ENCODE measurements at regions not wholly inside any gene's neighbourhood (a gene's known extent, or its start where the extent isn't known, plus 50 kb on each side); places are given as distances from the start of the nearest gene placed in this dataset.

- Histone ChIP-seq H3K9me3 (ENCODE audit: control insufficient read depth in 1 of 2, insufficient read depth in 1 of 2, low read length in 2 of 2) (peaks cover 0 to 8% of the 10 kb centered on the region in 2 experiments), H3K4me1 (ENCODE audit: insufficient read depth, low read length) (no peaks in the 10 kb centered on the region), H3K27ac (ENCODE audit: low read depth in 1 of 2, low read length in 2 of 2) (no peak overlapping the region), H3K27me3 (ENCODE audit: control insufficient read depth in 1 of 2, insufficient read depth in 2 of 2, low read length in 2 of 2) (no peaks in the 10 kb centered on the region), H3K4me3 (ENCODE audit: low read length) (no peak overlapping the region), H3K36me3 (ENCODE audit: insufficient read depth, low read length) (no peaks in the 10 kb centered on the region)
- Mint-ChIP-seq H3K4me3 (no peak overlapping the region), H3K9me3 (peaks cover 9% of the 10 kb centered on the region), H3K27ac (no peak overlapping the region), H3K27me3 (no peaks in the 10 kb centered on the region), H3K36me3 (ENCODE audit: low read depth) (no peaks in the 10 kb centered on the region), H3K4me1 (ENCODE audit: low read depth) (no peaks in the 10 kb centered on the region)
- DNase-seq (no peak), ATAC-seq (ENCODE audit: poor library complexity) (no peak)
- CTCF ChIA-PET = no interaction called here
- POLR2A ChIA-PET = no interaction called here
- intact Hi-C loops (cut with DNase I, micrococcal nuclease) = no loop called here
- TF ChIP-seq CTCF (IDR thresholded peaks at IDR 0.05) = no peak
These were observed 338.7 kb upstream of the IGFBP7 start for GRCh38 chr4:57448901-57449300.

- H3K27ac ChIP-seq (ENCODE audit: low read depth in 1 of 2, low read length in 2 of 2) = no peak overlapping the region
- DNase-seq (no peak), ATAC-seq (ENCODE audit: poor library complexity) (no peak)
- no peaks in the 10 kb centered on the region for H3K4me1 Mint-ChIP-seq (ENCODE audit: low read depth)
- peaks cover 9% of the 10 kb centered on the region for H3K9me3 Mint-ChIP-seq
- peaks cover 0 to 6% of the 10 kb centered on the region in 2 experiments for H3K9me3 ChIP-seq (ENCODE audit: control insufficient read depth in 1 of 2, insufficient read depth in 1 of 2, low read length in 2 of 2)
- no peaks in the 10 kb centered on the region for H3K27me3 Mint-ChIP-seq
- no peaks in the 10 kb centered on the region for H3K4me1 ChIP-seq (ENCODE audit: insufficient read depth, low read length)
- CTCF ChIA-PET = no interaction called here
- H3K4me3 Mint-ChIP-seq = no peak overlapping the region
- POLR2A ChIA-PET = no interaction called here
- intact Hi-C loops (cut with DNase I, micrococcal nuclease) = no loop called here
- H3K27ac Mint-ChIP-seq = no peak overlapping the region
- H3K36me3 Mint-ChIP-seq (ENCODE audit: low read depth) = no peaks in the 10 kb centered on the region
- H3K27me3 ChIP-seq (ENCODE audit: control insufficient read depth in 1 of 2, insufficient read depth in 2 of 2, low read length in 2 of 2) = no peaks in the 10 kb centered on the region
- TF ChIP-seq CTCF (IDR thresholded peaks at IDR 0.05) = no peak
- H3K4me3 ChIP-seq (ENCODE audit: low read length) = no peak overlapping the region
- H3K36me3 ChIP-seq (ENCODE audit: insufficient read depth, low read length) = no peaks in the 10 kb centered on the region
These were observed 338.3 kb upstream of the IGFBP7 start for GRCh38 chr4:57448452-57448851.

GRCh38 chr4:57446266-57446665, 336.1 kb upstream of the IGFBP7 start:
- ATAC-seq (ENCODE audit: poor library complexity) (no peak), DNase-seq (no peak)
- no peaks in the 10 kb centered on the region for H3K36me3 Mint-ChIP-seq (ENCODE audit: low read depth)
- H3K36me3 ChIP-seq (ENCODE audit: insufficient read depth, low read length) = no peaks in the 10 kb centered on the region
- H3K27me3 ChIP-seq (ENCODE audit: control insufficient read depth in 1 of 2, insufficient read depth in 2 of 2, low read length in 2 of 2) = no peaks in the 10 kb centered on the region
- intact Hi-C loops (cut with DNase I, micrococcal nuclease) = no loop called here
- H3K9me3 ChIP-seq (ENCODE audit: control insufficient read depth in 1 of 2, insufficient read depth in 1 of 2, low read length in 2 of 2) = peaks cover 0 to 8% of the 10 kb centered on the region in 2 experiments
- H3K9me3 Mint-ChIP-seq = peaks cover 2% of the 10 kb centered on the region
- no peak for TF ChIP-seq CTCF (IDR thresholded peaks at IDR 0.05)
- H3K4me1 ChIP-seq (ENCODE audit: insufficient read depth, low read length) = no peaks in the 10 kb centered on the region
- ChIA-PET CTCF (no interaction called here), POLR2A (no interaction called here)
- H3K27ac Mint-ChIP-seq = no peak overlapping the region
- H3K4me1 Mint-ChIP-seq (ENCODE audit: low read depth) = no peaks in the 10 kb centered on the region
- no peak overlapping the region for H3K27ac ChIP-seq (ENCODE audit: low read depth in 1 of 2, low read length in 2 of 2)
- no peak overlapping the region for H3K4me3 ChIP-seq (ENCODE audit: low read length)
- H3K4me3 Mint-ChIP-seq = no peak overlapping the region
- no peaks in the 10 kb centered on the region for H3K27me3 Mint-ChIP-seq

All from CD4-positive, alpha-beta T cell (primary cell).